Activated B cell treated with CpG ODN at 0.5 μM for 24 hours (primary cell): ENCODE measurements at regions not wholly inside any gene's neighbourhood (a gene's known extent, or its start where the extent isn't known, plus 50 kb on each side); places are given as distances from the start of the nearest gene placed in this dataset.

Source experiments
- ATAC-seq: fragments of 200-7000 bp; cut with Tn5 transposase; one replicate; pipeline ENCODE4 v1.10.0; 2021; ENCODE audit warnings: low read depth, mild to moderate bottlenecking, moderate library complexity
- CTCF ChIA-PET: fragments of 350-600 bp; sonication (Branson Sonifier 250); formaldehyde crosslinking; loops from one replicate; lab custom pipeline; 2021; ENCODE audit warnings: antibody characterized with exemption; lab: Charles Lee
- POLR2A ChIA-PET: fragments of 350-600 bp; sonication (Branson Sonifier 250); formaldehyde crosslinking; loops from one replicate; lab custom pipeline; 2021; ENCODE audit warnings: antibody characterized with exemption; lab: Charles Lee
- DNase-seq: peaks from one replicate; pipeline ENCODE4 v3.0.0; 2022
- H3K27ac Mint-ChIP-seq: one replicate; pipeline ENCODE4 v1.8.0; 2020; ENCODE audit warnings: mixed read lengths
- H3K27me3 Mint-ChIP-seq: one replicate; pipeline ENCODE4 v1.8.0; 2021; ENCODE audit warnings: mixed read lengths
- H3K36me3 Mint-ChIP-seq: one replicate; pipeline ENCODE4 v1.8.0; 2021; ENCODE audit warnings: low read depth, mixed read lengths
- H3K4me1 Mint-ChIP-seq: one replicate; pipeline ENCODE4 v1.8.0; 2021; ENCODE audit warnings: mixed read lengths
- H3K4me3 Mint-ChIP-seq: one replicate; pipeline ENCODE4 v1.8.0; 2020; ENCODE audit warnings: mild to moderate bottlenecking, mixed read lengths
- H3K9me3 Mint-ChIP-seq: one replicate; pipeline ENCODE4 v1.8.0; 2020; ENCODE audit warnings: mixed read lengths
- intact Hi-C: fragments of 100-400 bp; cut with micrococcal nuclease; formaldehyde crosslinking; loops from one replicate; pipeline ENCODE4 v1.15.1; 2024
- TF ChIP-seq, protein P1 (sequence below): fragments of 200-600 bp; IDR thresholded peaks from one replicate; pipeline ENCODE4 v1.8.0; 2022; ENCODE audit warnings: antibody characterized with exemption, mild to moderate bottlenecking

GRCh38 chr10:124346831-124347230 lies 71.9 kb downstream of the OAT start:
- intact Hi-C loops, result no loop called here
- Mint-ChIP-seq H3K4me1 (peaks cover 3% of the 10 kb centered on the region), H3K27ac (no peak overlapping the region), H3K36me3 (no peaks in the 10 kb centered on the region), H3K4me3 (no peak overlapping the region), H3K9me3 (no peaks in the 10 kb centered on the region), H3K27me3 (no peaks in the 10 kb centered on the region)
- CTCF ChIA-PET, result no interaction called here
- DNase-seq (no peak), ATAC-seq (no peak)
- POLR2A ChIA-PET, result no interaction called here
- TF ChIP-seq, protein P1, sequence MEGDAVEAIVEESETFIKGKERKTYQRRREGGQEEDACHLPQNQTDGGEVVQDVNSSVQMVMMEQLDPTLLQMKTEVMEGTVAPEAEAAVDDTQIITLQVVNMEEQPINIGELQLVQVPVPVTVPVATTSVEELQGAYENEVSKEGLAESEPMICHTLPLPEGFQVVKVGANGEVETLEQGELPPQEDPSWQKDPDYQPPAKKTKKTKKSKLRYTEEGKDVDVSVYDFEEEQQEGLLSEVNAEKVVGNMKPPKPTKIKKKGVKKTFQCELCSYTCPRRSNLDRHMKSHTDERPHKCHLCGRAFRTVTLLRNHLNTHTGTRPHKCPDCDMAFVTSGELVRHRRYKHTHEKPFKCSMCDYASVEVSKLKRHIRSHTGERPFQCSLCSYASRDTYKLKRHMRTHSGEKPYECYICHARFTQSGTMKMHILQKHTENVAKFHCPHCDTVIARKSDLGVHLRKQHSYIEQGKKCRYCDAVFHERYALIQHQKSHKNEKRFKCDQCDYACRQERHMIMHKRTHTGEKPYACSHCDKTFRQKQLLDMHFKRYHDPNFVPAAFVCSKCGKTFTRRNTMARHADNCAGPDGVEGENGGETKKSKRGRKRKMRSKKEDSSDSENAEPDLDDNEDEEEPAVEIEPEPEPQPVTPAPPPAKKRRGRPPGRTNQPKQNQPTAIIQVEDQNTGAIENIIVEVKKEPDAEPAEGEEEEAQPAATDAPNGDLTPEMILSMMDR, result no peak

- Mint-ChIP-seq H3K27ac (no peak overlapping the region), H3K4me1 (peaks cover 16% of the 10 kb centered on the region), H3K27me3 (no peaks in the 10 kb centered on the region), H3K4me3 (no peak overlapping the region), H3K36me3 (no peaks in the 10 kb centered on the region), H3K9me3 (no peaks in the 10 kb centered on the region)
- ATAC-seq (no peak), DNase-seq (no peak)
- ChIA-PET POLR2A (no interaction called here), CTCF (no interaction called here)
- intact Hi-C loops, result no loop called here
- TF ChIP-seq, protein P1, result no peak
These were observed 73.2 kb downstream of the OAT start for GRCh38 chr10:124345521-124345920.

GRCh38 chr10:124344931-124345330 lies 73.8 kb downstream of the OAT start:
- Mint-ChIP-seq H3K27ac (no peak overlapping the region), H3K4me3 (no peak overlapping the region), H3K27me3 (no peaks in the 10 kb centered on the region), H3K4me1 (peaks cover 17% of the 10 kb centered on the region), H3K9me3 (no peaks in the 10 kb centered on the region), H3K36me3 (no peaks in the 10 kb centered on the region)
- CTCF ChIA-PET, result no interaction called here
- POLR2A ChIA-PET, result no interaction called here
- DNase-seq (no peak), ATAC-seq (no peak)
- intact Hi-C loops, result no loop called here
- TF ChIP-seq, protein P1, result no peak

GRCh38 chr10:124344266-124344590 lies 74.5 kb downstream of the OAT start:
- peaks cover 17% of the 10 kb centered on the region for H3K4me1 Mint-ChIP-seq
- CTCF ChIA-PET, result no interaction called here
- no peaks in the 10 kb centered on the region for H3K36me3 Mint-ChIP-seq
- ATAC-seq, result no peak
- intact Hi-C loops, result no loop called here
- H3K9me3 Mint-ChIP-seq, result no peaks in the 10 kb centered on the region
- no peak overlapping the region for H3K27ac Mint-ChIP-seq
- no peak for DNase-seq
- H3K27me3 Mint-ChIP-seq, result no peaks in the 10 kb centered on the region
- H3K4me3 Mint-ChIP-seq, result no peak overlapping the region
- POLR2A ChIA-PET, result no interaction called here
- TF ChIP-seq, protein P1, result no peak

- Mint-ChIP-seq H3K36me3 (no peaks in the 10 kb centered on the region), H3K9me3 (no peaks in the 10 kb centered on the region), H3K4me1 (peaks cover 17% of the 10 kb centered on the region), H3K27ac (no peak overlapping the region), H3K27me3 (no peaks in the 10 kb centered on the region), H3K4me3 (no peak overlapping the region)
- ATAC-seq (no peak), DNase-seq (no peak)
- ChIA-PET POLR2A (no interaction called here), CTCF (no interaction called here)
- intact Hi-C loops, result no loop called here
- TF ChIP-seq, protein P1, result no peak
These were observed 75.1 kb downstream of the OAT start for GRCh38 chr10:124343351-124344265.
